Ammon's horn (tissue), 1 donor: ENCODE measurements at regions not wholly inside any gene's neighbourhood (a gene's known extent, or its start where the extent isn't known, plus 50 kb on each side); places are given as distances from the start of the nearest gene placed in this dataset.
A peak's percentile ranks its signal among the peaks of the same experiment; 100 is the strongest.

ENCODE experiments used
- DNase-seq: peaks from one replicate; pipeline ENCODE4 v3.0.0-alpha.2; 2016; ENCODE audit warnings: low spot score

DNA sequence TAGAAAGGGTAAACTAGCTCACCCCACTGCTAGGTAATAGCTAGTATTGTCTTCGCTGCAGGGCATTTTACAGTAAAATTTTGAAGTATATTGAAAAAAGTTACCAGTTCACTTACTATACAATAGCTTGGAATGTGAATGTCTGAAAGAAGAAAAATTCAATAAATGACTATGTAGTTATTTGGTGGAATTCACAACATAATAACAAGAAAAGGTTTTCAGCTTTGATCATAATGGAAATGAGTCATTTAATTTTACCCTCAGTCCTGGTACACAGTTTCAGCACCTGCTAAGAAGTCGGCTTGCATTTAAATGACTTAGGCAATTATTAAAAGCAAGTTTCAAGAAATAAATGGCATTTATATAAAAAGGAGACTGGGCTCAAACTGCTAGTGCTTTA lies 90.4 kb downstream of the NUP35 start:
- no peak for DNase-seq

- DNase-seq: no peak
Observed at GRCh38 chr2:183215917-183216316, 91.7 kb downstream of the NUP35 start.

- no peak for DNase-seq
Observed at GRCh38 chr2:183219888-183220287, 95.6 kb downstream of the NUP35 start.

GRCh38 chr2:183222751-183223150 lies 98.5 kb downstream of the NUP35 start:
- DNase-seq: no peak

GRCh38 chr2:183224948-183225347 lies 100.7 kb downstream of the NUP35 start:
- peak; percentile 63 for DNase-seq

DNA sequence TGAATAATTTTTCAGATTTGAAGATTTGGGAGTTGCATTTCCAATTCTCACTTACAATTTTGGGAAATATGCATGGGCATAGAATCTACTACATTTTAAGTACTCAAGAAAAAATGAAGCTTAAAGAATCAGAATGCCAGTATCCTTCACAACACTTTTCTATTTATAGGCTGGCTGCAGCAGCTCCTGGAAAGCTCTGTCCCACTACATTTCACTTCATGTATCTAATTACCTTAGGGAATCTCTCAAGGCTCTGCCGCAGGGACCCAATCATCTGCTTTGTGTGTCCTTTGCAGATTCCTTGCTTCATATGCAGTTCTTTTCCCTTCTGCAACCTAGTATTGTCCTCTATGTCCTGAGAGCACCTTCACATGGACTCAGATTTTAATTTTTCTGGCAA lies 102.9 kb downstream of the NUP35 start:
- no peak for DNase-seq

- DNase-seq: no peak
Observed at GRCh38 chr2:183229386-183229785, 105.1 kb downstream of the NUP35 start.

DNA sequence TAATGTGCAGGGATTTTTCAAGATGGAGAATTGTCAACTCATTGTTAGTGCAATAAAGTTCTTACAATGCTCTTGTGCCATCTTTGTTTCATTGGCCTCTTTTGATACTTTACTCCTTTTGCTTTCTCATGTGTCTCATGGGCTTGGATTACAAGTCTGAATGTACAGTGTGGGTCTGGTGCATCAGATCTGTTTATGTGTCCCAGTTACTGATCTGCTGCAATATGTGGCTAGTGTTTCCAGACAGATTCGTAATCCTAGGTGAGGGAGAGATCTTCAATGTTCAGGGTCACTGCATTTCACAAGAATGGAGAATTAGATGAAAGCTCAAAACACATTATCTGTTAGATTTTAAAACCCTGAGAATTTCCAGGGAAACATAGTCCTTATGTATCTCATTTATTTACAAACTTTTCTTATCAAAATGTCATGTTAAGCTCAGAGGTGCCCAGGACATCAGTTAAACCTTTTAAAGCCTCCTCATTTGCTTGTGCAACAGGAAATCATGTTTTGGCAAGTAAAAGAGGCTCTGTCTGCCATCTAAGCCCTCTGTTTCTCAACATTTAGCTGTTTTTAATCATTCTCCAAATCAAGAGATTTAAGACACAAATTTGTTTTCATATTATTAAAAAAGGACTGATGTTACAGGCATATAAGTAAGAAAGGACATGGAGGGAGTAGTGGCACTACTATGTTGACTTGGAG lies 108.1 kb downstream of the NUP35 start:
- no peak for DNase-seq

DNA sequence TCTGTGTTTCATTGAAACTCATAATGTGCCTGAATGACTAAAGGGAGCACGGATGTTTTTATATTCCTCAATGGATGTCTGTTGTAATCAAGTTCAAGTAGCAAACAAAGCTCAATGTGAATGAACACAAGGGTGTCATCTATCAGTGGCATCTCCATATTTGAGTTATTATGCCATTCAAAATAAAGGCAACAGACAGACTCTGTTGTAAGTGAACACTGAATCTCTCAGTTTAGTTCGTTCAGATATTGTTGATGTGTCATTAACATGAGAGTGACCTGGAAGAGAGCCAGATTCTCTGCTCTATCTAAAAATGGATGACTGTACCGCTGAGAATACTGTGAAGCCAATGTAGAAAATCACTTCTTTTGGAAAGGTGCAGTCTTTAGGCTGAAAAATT lies 118.7 kb downstream of the NUP35 start:
- DNase-seq: peak; percentile 42

DNA sequence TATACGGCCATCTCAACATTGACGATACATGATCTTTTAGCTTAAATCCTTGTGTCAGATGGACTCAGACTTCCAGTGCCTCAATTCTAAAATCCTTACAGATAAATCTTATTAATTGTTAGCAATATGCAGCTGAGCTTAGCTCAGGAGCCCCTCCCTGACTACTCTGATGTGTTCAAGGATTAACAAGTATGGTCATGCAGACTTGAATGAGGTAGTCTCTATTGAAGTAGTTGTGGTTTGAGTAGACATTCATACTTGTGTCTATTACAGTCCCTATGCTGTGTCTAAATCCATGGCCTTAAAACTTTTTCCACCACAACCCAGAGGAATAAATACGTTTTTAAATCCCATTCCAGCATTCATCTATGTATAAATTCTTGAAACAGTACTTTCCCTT lies 119.5 kb downstream of the NUP35 start:
- no peak for DNase-seq

- DNase-seq: no peak
Observed at GRCh38 chr2:183244300-183244844, 120.1 kb downstream of the NUP35 start.

- DNase-seq: no peak
Observed at GRCh38 chr2:183248866-183249567, 124.8 kb downstream of the NUP35 start.

DNA sequence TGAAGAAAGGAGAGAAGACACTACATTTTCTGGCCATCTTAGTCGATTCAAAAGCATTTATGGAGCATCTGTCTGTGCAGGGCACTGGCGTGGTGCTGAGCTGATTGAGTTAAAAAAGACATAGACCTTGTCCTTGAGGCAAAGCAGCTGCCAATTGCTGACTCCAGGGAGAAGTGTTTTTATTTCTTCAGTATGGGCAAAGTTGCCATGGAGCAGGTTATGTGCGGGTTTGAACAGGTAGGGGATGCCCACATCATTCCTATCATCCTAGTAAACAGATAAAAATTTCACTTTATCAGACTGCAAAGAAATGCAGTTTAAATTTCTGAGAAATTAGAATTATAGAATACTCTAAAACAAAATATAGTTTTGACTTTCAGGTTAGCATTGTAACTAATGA lies 125.8 kb downstream of the NUP35 start:
- no peak for DNase-seq

- DNase-seq: no peak
Observed at GRCh38 chr2:183250472-183250871, 126.2 kb downstream of the NUP35 start.

DNA sequence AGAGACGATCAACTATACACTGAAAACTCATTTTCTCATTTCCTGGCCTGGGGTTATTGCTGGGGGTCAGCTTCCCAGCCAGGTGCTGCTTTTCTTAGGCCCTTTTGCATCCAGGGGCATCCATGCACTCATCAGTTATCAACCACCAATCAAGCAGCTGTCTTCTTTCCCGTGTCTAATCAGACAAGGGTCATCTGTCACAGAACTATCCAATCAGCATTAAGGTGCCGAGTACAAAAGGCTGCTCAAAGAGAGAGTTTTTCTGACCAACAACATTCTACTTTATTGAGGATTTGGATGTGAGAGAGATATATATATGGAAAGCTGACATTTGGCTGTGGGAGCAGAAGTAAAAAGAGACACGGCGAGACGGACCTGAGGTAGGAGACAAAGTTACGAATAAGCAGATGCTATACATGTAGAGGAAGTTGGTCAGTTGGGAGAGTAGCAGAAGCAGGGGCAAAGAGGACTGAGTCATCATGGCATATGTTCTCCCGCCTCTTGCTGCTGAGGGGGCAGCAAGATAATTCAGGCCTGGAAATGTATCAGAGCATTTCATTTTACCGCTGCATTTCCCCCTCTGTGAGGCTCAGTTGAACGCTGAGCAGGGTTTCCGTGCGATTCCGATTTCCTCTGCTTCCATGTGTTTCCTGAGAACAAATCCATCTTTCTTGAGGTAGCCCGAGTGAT lies 129.3 kb downstream of the NUP35 start:
- peak; percentile 6 for DNase-seq

GRCh38 chr2:183255411-183255810 lies 131.2 kb downstream of the NUP35 start:
- no peak for DNase-seq

DNA sequence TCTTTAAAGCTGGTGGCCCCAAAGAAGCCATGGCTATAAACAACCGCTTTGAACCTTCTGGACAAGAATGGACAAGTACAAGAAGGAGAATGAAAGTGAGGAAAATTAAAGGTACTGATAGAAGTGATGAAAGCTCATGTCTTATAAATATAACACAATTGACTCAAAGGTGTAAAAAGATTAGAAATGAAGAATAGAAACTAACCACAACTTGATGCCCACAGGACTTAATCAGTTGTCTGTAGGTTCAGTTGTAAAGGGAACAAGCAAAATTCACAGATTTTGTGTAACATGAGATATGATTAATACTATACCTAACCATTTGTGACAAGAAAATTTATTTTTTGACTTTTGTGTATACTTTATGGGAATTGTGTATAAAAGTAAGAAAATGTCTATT lies 135.7 kb downstream of the NUP35 start:
- no peak for DNase-seq

DNA sequence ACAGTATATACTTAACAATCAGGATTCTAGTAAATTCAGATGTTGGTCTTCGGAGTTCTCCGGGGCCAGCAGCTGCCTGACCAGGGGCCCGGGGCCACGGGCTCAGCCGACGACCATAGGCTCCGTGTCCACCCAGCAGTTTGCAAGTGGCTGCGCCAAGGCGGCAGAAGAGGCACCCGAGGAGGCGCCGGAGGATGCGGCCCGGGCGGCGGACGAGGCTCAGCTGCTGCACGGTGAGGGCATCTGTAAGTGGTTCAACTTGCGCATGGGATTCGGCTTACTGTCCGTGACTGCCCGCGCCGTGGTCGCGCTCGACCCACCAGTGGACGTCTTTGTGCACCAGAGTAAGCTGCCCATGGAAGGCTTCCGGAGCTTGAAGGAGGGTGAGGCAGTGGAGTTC lies 136.3 kb downstream of the NUP35 start:
- no peak for DNase-seq

DNA sequence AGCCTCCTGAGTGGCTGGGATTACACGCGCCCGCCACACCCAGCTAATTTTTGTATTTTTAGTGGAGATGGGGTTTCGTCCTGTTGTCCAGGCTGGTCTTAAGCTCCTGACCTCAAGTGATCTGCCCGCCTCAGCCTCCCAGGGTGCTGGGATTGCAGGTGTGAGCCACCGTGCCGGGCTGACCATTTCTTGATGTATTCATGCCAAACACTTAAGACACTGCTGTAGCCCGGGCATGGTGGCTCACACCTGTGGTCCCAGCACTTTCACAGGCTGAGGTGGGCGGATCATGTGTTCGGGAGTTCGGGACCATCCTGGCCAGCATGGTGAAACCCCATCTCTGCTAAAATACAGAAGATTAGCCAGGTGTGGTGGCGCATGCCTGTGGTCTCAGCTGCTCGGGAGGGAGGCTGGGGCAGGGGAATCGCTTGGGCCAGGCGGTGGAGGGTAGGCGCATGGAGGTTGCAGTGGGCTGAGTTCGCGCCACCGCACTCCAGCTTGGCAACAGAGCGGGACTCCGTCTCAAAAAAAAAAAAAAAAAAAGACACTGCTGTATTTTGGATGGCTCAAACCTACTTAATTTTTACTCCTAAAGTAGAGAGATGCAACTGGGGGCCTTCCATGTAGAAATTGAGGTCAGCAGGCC lies 140.8 kb downstream of the NUP35 start:
- no peak for DNase-seq

GRCh38 chr2:183267148-183267827 lies 143.0 kb downstream of the NUP35 start:
- DNase-seq: no peak

DNA sequence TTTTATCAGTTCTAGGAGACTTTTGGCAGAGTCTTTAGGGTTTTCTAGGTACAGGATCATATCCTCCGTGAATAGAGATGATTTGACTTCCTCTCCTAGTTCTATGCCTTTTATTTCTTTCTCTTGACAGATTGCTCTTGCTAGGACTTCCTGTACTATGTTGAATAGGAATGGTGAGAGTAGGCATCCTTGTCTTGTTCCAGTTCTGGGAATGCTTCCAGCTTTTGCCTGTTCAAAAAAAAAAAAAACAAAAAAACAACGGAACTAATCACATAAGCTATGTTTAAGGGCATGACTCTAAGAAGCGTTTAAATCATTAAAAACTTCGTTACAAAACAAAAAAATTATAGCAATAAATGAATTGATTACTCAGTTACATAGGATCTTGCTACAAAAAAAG lies 145.7 kb downstream of the NUP35 start:
- no peak for DNase-seq

GRCh38 chr2:183283209-183283608 lies 159.0 kb downstream of the NUP35 start:
- DNase-seq: no peak
